ENCODE measurements at regions not wholly inside any gene's neighbourhood (a gene's known extent, or its start where the extent isn't known, plus 50 kb on each side); places are given as distances from the start of the nearest gene placed in this dataset.

- DNase-seq (ENCODE audit: low read depth) = no peak
Observed at GRCh38 chr10:44030738-44031137, 354.2 kb downstream of the CXCL12 start.

DNA sequence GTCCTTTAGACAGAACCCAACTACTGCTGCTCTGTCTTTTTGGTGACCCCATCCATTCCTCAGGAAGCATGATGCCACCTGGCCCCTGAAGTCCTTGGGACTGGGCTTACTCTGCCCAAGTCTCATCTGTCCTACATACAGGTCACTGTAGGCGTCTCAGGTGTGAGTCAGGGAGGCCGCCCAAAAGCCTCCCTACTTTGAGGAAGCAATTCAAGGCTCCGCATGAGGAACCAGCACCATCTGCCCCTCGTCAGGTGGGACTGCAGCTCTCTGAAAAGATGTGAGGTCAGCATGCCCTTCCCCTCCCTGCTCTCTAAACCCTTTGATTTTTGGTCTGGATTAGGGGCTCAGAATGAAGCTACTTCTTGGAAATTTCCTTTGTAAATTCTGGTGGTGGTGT, 354.8 kb downstream of the CXCL12 start:
- DNase-seq (ENCODE audit: low read depth) = no peak

- DNase-seq (ENCODE audit: low read depth) = no peak
Observed at GRCh38 chr10:44028384-44029137, 356.3 kb downstream of the CXCL12 start.

GRCh38 chr10:44024356-44025116, 360.4 kb downstream of the CXCL12 start:
- DNase-seq (ENCODE audit: low read depth) = no peak

DNA sequence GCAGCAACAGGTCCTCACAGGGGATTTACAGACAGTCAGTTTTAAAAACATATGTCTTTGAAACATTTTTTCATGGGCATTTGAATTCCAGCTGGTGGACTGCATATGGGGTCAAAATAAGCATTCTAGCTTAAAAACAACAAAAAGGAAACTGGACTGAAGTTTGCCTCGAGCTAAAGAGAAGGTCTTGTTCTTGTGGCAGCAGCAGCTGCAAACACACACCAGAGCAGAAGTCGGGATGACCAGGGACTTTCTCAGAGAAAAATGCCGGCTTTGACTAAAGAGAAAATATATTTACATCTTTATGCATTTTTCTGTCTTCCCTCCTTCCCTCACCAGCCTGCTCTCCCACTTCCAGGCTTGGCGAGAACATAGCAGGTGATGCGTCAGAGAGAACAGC, 361.4 kb downstream of the CXCL12 start:
- no peak for DNase-seq (ENCODE audit: low read depth)

DNA sequence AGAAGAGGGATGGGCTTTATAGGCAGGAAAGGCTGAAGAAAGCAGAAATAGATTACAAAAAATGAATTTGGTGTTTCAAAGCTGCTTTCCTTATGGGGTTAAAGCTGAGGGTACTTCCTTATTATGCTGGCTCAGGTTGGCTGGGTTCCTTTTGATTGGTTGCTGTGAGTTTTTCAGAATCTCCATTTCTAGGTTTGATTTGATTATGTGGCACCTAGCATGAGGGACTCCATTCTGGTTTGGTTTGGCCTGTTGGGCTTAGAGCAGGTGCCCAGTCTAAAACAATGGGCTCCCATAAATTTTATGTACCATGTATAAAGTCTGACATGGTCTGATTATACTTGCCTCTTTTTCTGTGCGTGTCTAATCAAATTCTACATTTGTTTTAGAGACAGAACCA, 362.7 kb downstream of the CXCL12 start:
- no peak for DNase-seq (ENCODE audit: low read depth)

GRCh38 chr10:44020322-44021111, 364.4 kb downstream of the CXCL12 start:
- DNase-seq (ENCODE audit: low read depth) = no peak

DNA sequence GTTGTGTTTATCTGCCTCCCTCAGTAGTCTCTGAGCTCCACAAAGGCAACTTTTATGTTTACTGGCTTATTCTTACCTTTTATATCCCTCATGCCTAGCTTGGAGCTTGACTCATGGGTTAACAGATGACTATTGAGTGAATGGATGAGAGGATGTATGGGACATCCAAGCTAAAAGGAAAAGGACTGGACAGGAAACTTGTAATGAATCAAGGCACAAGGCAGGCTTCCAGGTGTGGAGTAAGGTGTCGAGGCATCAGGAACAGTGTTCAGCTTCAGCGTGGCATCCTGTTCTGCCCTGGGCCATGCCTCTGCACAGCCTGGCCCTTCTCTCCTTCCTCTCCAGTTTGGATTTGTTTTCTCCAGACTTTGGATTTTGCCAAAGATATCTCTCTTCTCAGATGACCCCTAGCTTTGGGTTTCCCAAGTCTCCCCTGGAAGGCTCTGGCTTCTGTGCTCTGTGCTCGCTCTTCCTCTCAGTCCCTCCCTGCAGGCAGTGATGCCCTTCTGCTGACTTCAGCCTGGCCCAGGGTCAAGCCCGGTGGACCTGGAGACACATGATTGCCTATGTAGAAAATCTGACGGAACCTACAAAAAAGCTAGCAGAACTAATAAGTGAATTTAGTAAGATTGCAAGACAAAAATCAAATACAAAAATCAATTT, 367.3 kb downstream of the CXCL12 start:
- no peak for DNase-seq (ENCODE audit: low read depth)

- no peak for DNase-seq (ENCODE audit: low read depth)
Observed at GRCh38 chr10:44016589-44017482, 368.1 kb downstream of the CXCL12 start.

- no peak for DNase-seq (ENCODE audit: low read depth)
Observed at GRCh38 chr10:44015702-44016500, 367.2 kb upstream of the ZNF32 start.

DNA sequence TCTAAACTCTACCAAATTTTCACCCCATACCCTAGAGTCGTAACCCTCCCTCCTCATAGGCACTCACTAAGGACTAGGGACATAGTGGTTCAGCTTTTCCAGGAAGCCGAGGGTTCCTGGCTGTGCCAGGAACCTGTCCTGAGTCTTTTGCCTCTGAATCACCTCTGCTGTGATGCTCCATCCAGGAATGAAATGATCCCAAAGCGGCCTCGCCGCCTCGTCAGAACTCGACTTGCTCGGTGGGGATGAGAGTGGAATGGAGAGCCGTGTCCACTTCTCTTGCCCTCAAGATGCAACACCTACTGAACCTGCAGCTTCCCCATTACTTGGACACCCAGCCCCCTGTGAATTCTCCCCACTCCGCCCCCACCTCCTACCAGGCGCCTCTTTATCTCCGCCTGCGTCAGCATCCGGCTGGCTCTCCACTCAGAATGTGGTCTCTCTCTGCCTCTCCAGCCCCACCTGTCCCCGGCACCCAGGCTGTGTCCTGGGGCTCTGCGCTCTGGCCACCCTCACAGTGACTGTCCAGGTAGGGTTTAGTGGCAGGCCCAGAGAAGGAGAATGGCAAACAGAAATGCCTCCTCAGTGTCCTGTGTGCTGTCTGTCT, 366.1 kb upstream of the ZNF32 start:
- DNase-seq (ENCODE audit: low read depth) = no peak

- no peak for DNase-seq (ENCODE audit: low read depth)
Observed at GRCh38 chr10:44013981-44014380, 365.3 kb upstream of the ZNF32 start.

DNA sequence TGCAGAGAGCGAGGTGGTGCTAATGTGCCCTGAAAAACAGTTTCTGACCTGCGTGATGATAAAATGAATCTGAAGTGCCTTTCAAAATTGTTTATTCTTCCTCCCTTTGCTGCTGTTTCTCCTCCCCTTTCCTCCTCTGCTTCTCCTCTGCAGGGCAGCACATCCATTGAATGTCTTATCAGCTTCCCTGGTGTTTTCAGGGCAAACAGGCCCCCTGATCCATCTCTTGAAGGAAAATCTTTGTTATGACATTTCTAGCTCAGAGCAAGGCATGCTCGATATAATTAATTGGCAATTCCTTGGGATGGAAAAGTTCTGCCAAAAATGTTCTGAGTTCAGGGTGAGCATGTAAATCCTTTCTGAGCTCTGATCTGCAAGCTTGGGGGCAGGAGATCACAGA, 364.2 kb upstream of the ZNF32 start:
- DNase-seq (ENCODE audit: low read depth) = no peak

- no peak for DNase-seq (ENCODE audit: low read depth)
Observed at GRCh38 chr10:44011603-44011981, 362.9 kb upstream of the ZNF32 start.

DNA sequence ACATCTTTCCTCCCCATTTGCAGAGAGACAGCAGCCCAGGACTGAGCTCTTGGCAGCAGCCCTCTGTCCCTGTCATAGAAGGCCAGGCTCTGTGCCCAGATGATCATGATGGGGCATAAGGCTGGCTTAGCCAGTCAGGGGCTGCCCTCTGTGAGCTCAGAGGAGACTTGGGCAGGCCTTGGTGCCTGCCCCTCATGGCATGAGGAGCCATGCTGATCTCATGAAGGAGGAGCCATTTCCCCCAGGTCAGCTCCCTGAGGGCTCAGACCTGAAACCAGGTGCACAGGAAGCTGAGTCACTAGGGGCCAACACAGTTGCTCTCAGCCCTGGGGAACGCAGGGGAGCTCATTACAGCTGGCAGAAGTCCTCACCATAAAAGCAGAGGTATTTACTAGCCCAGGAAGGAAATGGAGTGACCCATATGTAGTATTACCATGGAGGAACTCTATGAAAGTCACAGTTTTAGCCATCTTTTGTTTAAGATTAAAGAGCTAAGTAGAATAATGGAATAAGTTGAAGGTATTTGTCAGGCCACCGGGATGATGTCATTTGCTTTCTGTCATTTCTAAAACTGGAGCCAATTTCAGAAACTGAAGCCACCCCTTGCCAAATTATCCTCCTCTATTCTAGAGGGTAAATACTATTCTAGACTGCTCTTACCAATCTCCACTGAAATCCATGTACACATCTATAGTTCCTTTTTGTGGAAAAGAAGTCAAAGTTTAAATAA, 362.4 kb upstream of the ZNF32 start:
- DNase-seq (ENCODE audit: low read depth) = no peak

- no peak for DNase-seq (ENCODE audit: low read depth)
Observed at GRCh38 chr10:44009891-44010632, 361.4 kb upstream of the ZNF32 start.

DNA sequence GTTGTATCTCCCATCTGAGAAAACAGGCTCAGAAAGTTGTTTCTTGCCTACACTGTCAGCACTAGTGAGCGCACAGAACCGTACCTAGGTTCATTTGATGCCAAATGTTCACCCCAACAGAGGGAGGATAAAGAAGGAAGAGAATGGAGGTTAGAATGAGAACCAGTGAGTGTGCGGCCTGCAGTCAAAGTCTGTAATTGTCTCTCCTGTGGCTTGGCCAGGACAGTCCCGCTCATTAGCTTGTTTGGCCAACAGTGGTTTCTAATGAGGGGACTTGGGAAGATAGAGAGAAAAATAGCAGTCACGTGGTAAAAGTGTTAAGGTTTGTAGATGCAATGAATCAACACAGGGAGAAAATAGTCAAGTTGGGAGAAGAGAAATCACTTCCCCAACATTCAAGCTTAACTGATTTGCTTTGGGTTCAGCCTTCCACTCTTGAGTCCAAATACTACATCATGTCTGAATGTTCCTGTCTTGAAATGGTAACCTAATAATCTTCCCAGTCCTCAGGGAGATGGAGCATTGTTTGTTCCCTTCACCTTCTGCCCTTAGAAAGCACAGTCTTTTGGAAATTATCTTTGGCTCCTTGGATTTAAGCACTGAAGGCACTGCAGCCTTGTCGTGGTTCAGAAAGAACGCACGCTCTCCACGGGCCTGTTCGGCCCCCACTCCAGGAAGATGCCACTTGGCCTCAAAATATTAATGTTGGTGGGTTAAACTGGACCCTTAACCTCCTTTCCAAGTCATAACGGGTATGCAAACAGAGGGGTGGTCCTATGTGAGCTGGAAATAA, 360.4 kb upstream of the ZNF32 start:
- DNase-seq (ENCODE audit: low read depth) = no peak

Measured in stimulated activated CD8-positive, alpha-beta memory T cell treated with anti-CD3 and anti-CD28 coated beads, Interleukin-7, amount 100 ng/mL, for 24 hours (primary cell).